ENCODE measurements at regions not wholly inside any gene's neighbourhood (a gene's known extent, or its start where the extent isn't known, plus 50 kb on each side); places are given as distances from the start of the nearest gene placed in this dataset.

DNA sequence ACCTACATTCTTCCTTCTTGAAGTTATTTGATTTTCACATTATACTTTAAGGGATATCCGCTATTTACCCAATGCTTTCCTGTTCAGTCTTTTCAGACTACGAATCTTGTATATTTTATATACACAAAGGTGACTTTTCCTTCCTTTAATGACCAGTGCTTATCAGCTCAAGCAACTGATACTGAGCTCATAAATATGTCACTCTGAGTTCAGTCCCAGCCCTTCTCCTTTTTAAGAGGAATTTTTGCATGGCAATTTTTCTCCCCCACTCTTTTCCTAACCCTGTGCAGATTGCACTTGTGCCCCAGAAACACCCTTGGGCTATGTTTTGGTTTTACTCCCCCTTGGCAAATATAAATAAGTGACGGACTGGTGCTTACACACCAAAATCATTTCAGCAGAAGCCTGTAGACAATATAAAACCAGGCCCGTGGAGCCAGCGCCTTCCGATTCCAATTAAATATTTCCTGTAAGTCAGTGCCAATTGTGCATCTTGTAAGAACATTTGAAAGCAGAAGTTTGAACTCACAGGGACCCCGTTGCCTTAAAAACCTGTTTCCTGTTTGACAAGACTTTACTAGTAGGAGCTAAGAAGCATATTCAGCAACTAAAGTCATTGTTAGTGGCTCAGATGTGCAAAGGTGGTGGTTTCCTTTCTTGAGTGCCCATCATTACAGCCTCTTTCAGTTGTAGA lies 66.3 kb upstream of the GATA6 start:
- TF ChIP-seq, protein P1, sequence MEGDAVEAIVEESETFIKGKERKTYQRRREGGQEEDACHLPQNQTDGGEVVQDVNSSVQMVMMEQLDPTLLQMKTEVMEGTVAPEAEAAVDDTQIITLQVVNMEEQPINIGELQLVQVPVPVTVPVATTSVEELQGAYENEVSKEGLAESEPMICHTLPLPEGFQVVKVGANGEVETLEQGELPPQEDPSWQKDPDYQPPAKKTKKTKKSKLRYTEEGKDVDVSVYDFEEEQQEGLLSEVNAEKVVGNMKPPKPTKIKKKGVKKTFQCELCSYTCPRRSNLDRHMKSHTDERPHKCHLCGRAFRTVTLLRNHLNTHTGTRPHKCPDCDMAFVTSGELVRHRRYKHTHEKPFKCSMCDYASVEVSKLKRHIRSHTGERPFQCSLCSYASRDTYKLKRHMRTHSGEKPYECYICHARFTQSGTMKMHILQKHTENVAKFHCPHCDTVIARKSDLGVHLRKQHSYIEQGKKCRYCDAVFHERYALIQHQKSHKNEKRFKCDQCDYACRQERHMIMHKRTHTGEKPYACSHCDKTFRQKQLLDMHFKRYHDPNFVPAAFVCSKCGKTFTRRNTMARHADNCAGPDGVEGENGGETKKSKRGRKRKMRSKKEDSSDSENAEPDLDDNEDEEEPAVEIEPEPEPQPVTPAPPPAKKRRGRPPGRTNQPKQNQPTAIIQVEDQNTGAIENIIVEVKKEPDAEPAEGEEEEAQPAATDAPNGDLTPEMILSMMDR (IDR thresholded peaks at IDR 0.05; ENCODE audit: borderline replicate concordance, extremely low read depth, low read length, poor library complexity, severe bottlenecking): no peak
- TF ChIP-seq EZH2 (IDR thresholded peaks at IDR 0.05; ENCODE audit: borderline replicate concordance, low read depth, low read length, severe bottlenecking): no peak
